ENCODE measurements at regions not wholly inside any gene's neighbourhood (a gene's known extent, or its start where the extent isn't known, plus 50 kb on each side); places are given as distances from the start of the nearest gene placed in this dataset.

DNA sequence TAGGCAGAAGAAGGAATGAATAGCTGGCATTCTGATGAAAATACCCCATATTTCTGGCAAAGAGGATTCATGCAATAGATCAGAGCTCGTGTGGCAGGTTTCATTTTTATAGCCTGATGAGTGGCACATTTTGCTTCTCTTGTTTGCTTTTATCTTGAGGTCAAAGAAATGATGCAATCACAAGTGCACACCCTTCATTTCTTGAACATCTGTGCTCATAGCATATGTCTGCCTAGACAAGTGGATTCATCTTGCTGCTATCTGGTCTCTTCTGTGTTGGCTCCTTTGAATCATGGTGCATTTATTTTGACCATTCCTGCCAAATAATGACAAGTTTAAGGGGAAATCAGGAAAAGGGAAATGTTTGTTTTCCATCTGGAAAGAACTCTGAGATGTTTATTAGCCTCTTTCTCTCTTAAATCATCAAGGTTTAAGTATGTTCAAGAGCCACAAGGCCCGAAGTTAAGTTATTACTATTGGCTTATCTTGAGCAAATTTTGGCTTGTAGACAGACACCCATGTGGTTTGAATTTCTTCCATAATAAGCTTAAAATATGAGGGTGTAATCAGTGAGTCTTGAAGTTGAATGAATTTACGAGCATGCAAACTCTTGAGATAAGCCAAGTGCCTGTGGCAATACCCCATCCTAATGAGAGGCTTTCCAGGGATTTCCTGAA lies 59.3 kb upstream of the HS3ST1 start:
- Histone ChIP-seq H3K9me3 (ENCODE audit: control insufficient read depth in 1 of 2, low read length in 2 of 2) (no peaks in the 10 kb centered on the region), H3K4me1 (ENCODE audit: control insufficient read depth in 1 of 2, insufficient read depth in 2 of 2, low read length in 2 of 2) (no peaks in the 10 kb centered on the region), H3K4me3 (ENCODE audit: low read depth in 1 of 2, low read length in 2 of 2) (no peak overlapping the region), H3K36me3 (ENCODE audit: control insufficient read depth in 1 of 2, insufficient read depth in 2 of 2, low read length in 2 of 2) (no peaks in the 10 kb centered on the region), H3K27ac (ENCODE audit: low read length) (no peak overlapping the region), H3K27me3 (ENCODE audit: low read depth, low read length) (no peaks in the 10 kb centered on the region)

DNA sequence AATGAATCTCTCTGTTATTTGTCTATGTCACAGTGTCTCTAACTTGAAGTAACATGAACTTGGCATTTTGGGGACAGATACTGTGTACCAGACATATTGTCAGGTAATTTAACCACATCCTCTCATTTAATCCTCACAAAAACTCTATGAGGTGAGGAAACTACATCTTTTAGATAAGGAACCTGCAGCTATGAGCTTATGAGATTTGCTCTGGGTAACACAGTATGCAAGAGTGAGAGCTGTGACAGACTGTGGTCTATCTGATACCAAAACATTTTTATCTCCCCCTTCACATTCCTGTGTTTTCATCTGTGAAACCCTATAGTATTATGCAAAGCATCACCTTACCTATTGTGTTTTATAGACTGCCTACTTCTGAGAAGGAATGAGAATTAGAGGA lies 58.4 kb upstream of the HS3ST1 start:
- Histone ChIP-seq H3K36me3 (ENCODE audit: control insufficient read depth in 1 of 2, insufficient read depth in 2 of 2, low read length in 2 of 2) (no peaks in the 10 kb centered on the region), H3K27ac (ENCODE audit: low read length) (no peak overlapping the region), H3K9me3 (ENCODE audit: control insufficient read depth in 1 of 2, low read length in 2 of 2) (no peaks in the 10 kb centered on the region), H3K27me3 (ENCODE audit: low read depth, low read length) (no peaks in the 10 kb centered on the region), H3K4me3 (ENCODE audit: low read depth in 1 of 2, low read length in 2 of 2) (no peak overlapping the region), H3K4me1 (ENCODE audit: control insufficient read depth in 1 of 2, insufficient read depth in 2 of 2, low read length in 2 of 2) (no peaks in the 10 kb centered on the region)

DNA sequence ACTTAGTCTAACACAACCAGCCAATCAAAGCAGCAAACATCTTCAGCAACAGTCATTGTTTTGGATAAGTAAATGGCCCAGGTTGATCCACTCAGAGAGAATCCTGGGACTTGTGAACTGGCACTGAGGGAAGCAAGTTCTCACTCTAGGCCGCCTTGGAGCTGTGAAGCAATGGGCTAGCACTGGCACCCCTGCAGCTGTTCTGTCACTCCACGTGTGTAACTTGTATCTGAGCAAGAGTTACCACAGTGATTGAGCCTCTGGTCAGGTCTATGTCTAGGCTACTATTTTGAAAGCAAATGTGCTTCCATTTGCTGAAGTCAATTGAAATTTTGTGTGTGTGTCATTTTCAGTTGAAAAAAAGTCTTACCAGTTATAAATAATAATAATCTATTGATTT lies 57.2 kb upstream of the HS3ST1 start:
- Histone ChIP-seq H3K4me1 (ENCODE audit: control insufficient read depth in 1 of 2, insufficient read depth in 2 of 2, low read length in 2 of 2) (no peaks in the 10 kb centered on the region), H3K4me3 (ENCODE audit: low read depth in 1 of 2, low read length in 2 of 2) (no peak overlapping the region)

DNA sequence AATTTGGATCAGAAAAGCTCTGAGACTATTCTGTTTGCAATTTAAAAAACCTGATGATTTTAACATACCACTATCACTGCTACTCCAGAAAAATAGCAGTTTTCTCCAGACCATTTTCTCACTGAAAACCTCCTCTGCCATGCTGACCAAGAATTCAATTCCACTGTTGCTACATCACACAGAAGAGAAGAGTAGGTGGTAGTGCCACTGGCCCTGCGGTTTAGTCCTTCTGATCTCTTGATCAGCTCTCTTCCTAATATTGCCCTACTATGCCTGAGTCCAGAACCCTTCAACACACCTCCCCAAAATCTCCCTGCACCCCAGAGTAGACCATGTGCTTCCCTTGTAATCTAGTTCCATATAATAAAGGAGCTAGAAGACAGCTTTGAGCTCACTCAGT lies 55.8 kb upstream of the HS3ST1 start:
- Histone ChIP-seq H3K27ac (ENCODE audit: low read length) (no peak overlapping the region), H3K27me3 (ENCODE audit: low read depth, low read length) (no peaks in the 10 kb centered on the region), H3K4me3 (ENCODE audit: low read depth in 1 of 2, low read length in 2 of 2) (no peak overlapping the region), H3K36me3 (ENCODE audit: control insufficient read depth in 1 of 2, insufficient read depth in 2 of 2, low read length in 2 of 2) (no peaks in the 10 kb centered on the region), H3K9me3 (ENCODE audit: control insufficient read depth in 1 of 2, low read length in 2 of 2) (no peaks in the 10 kb centered on the region), H3K4me1 (ENCODE audit: control insufficient read depth in 1 of 2, insufficient read depth in 2 of 2, low read length in 2 of 2) (no peaks in the 10 kb centered on the region)

More for the DNA sequence above, 57.2 kb upstream of the HS3ST1 start:
- no peaks in the 10 kb centered on the region for H3K36me3 ChIP-seq (ENCODE audit: control insufficient read depth in 1 of 2, insufficient read depth in 2 of 2, low read length in 2 of 2)
- H3K27ac ChIP-seq (ENCODE audit: low read length) = no peak overlapping the region
- H3K9me3 ChIP-seq (ENCODE audit: control insufficient read depth in 1 of 2, low read length in 2 of 2) = no peaks in the 10 kb centered on the region
- H3K27me3 ChIP-seq (ENCODE audit: low read depth, low read length) = no peaks in the 10 kb centered on the region

DNA sequence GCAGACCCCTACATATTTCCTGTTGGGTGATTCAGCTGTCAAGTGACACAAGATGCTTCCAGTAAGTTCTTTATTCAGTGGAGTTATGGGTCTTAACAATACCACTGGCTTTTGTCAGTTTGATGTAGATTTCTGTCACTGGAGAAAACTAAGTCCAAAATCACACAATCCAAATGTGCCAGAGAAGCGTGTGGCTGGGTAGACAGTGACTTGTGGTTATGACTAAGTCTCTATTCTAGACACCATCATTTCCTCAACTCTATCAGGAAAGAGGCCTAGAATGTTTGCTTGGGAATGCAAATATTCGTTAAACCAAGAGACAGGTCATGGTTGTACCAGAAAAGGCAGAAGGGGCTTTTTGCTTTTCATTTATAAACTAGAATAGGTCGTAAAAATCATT lies 54.4 kb upstream of the HS3ST1 start:
- no peaks in the 10 kb centered on the region for H3K4me1 ChIP-seq (ENCODE audit: control insufficient read depth in 1 of 2, insufficient read depth in 2 of 2, low read length in 2 of 2)
- H3K36me3 ChIP-seq (ENCODE audit: control insufficient read depth in 1 of 2, insufficient read depth in 2 of 2, low read length in 2 of 2) = no peaks in the 10 kb centered on the region
- no peaks in the 10 kb centered on the region for H3K9me3 ChIP-seq (ENCODE audit: control insufficient read depth in 1 of 2, low read length in 2 of 2)
- no peak overlapping the region for H3K27ac ChIP-seq (ENCODE audit: low read length)
- no peaks in the 10 kb centered on the region for H3K27me3 ChIP-seq (ENCODE audit: low read depth, low read length)
- H3K4me3 ChIP-seq (ENCODE audit: low read depth in 1 of 2, low read length in 2 of 2) = no peak overlapping the region

DNA sequence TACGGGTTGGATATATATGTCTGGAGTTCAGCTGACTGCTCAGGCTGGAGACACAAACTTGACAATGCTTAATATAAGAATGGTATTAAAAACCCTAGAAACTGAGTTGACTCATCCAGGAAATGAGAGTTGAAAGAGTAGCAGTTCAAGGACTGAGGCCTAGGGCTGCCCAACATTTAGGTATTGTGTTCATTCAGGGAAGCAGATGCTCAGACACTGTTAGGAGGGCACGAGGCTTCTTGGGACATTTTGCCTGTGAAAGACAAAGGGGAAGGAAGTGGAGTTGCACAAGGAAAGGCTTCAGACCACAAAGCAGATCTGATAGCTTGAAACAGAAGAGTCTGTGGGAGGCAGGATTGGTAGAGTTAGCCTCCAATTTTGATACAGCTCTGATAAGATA lies 52.0 kb upstream of the HS3ST1 start:
- H3K27ac ChIP-seq (ENCODE audit: low read length) = no peak overlapping the region
- H3K4me1 ChIP-seq (ENCODE audit: control insufficient read depth in 1 of 2, insufficient read depth in 2 of 2, low read length in 2 of 2) = no peaks in the 10 kb centered on the region

More for the DNA sequence above, 52.0 kb upstream of the HS3ST1 start:
- Histone ChIP-seq H3K9me3 (ENCODE audit: control insufficient read depth in 1 of 2, low read length in 2 of 2) (no peaks in the 10 kb centered on the region), H3K4me3 (ENCODE audit: low read depth in 1 of 2, low read length in 2 of 2) (no peak overlapping the region), H3K36me3 (ENCODE audit: control insufficient read depth in 1 of 2, insufficient read depth in 2 of 2, low read length in 2 of 2) (no peaks in the 10 kb centered on the region), H3K27me3 (ENCODE audit: low read depth, low read length) (no peaks in the 10 kb centered on the region)
